H1 (cell line): ENCODE measurements at regions not wholly inside any gene's neighbourhood (a gene's known extent, or its start where the extent isn't known, plus 50 kb on each side); places are given as distances from the start of the nearest gene placed in this dataset.

ENCODE experiments used
- ASH2L ChIP-seq: fragments of 200-600, 300-600 bp; sonication (generic); IDR thresholded peaks from one replicate; pipeline ENCODE4 v1.7.1; 2017; ENCODE audit warnings: low read length
- CREB1 ChIP-seq: IDR thresholded peaks from 2 replicates; pipeline ENCODE4 v1.6.1; 2012; ENCODE audit warnings: inconsistent platforms
- HDAC6 ChIP-seq: IDR thresholded peaks from one replicate; pipeline ENCODE4 v1.7.1; 2012; ENCODE audit warnings: low read depth, mild to moderate bottlenecking, inconsistent platforms, low read length, moderate library complexity
- POU5F1 ChIP-seq: IDR thresholded peaks from 2 replicates; pipeline ENCODE4 v1.6.1; 2011; ENCODE audit warnings: low read depth, mild to moderate bottlenecking, low read length, moderate library complexity
- SIRT6 ChIP-seq: IDR thresholded peaks from one replicate; pipeline ENCODE4 v1.7.1; 2012; ENCODE audit warnings: low read length, inconsistent platforms
- SP2 ChIP-seq: IDR thresholded peaks from 2 replicates; pipeline ENCODE4 v1.6.1; 2012; ENCODE audit warnings: mild to moderate bottlenecking, low read length, inconsistent platforms

GRCh38 chr6:4314201-4314707, 178.9 kb upstream of the ECI2 start (continued):
- no peak for TF ChIP-seq POU5F1
- no peak for TF ChIP-seq CREB1
- TF ChIP-seq HDAC6, result no peak
- TF ChIP-seq ASH2L, result no peak
- TF ChIP-seq SIRT6, result no peak
- TF ChIP-seq SP2, result no peak
- TF ChIP-seq, all 59 proteins: peak for 0
